ENCODE measurements at regions not wholly inside any gene's neighbourhood (a gene's known extent, or its start where the extent isn't known, plus 50 kb on each side); places are given as distances from the start of the nearest gene placed in this dataset.

- TF ChIP-seq, protein P1, sequence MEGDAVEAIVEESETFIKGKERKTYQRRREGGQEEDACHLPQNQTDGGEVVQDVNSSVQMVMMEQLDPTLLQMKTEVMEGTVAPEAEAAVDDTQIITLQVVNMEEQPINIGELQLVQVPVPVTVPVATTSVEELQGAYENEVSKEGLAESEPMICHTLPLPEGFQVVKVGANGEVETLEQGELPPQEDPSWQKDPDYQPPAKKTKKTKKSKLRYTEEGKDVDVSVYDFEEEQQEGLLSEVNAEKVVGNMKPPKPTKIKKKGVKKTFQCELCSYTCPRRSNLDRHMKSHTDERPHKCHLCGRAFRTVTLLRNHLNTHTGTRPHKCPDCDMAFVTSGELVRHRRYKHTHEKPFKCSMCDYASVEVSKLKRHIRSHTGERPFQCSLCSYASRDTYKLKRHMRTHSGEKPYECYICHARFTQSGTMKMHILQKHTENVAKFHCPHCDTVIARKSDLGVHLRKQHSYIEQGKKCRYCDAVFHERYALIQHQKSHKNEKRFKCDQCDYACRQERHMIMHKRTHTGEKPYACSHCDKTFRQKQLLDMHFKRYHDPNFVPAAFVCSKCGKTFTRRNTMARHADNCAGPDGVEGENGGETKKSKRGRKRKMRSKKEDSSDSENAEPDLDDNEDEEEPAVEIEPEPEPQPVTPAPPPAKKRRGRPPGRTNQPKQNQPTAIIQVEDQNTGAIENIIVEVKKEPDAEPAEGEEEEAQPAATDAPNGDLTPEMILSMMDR (IDR thresholded peaks at IDR 0.05; ENCODE audit: unreplicated experiment): no peak
- no TSS peak for BruUV-seq (replicated peaks)
- no peaks in the 10 kb centered on the region for H3K36me3 Mint-ChIP-seq (ENCODE audit: insufficient read depth, unreplicated experiment)
- H3K27ac Mint-ChIP-seq (ENCODE audit: unreplicated experiment): no peak overlapping the region
- intact Hi-C loops (cut with micrococcal nuclease; ENCODE audit: unreplicated experiment): no loop called here
- no peaks in the 10 kb centered on the region for H3K27me3 Mint-ChIP-seq (ENCODE audit: unreplicated experiment)
- DNase-seq: no peak
- CTCF ChIA-PET: no interaction called here
- H3K4me1 Mint-ChIP-seq (ENCODE audit: low read depth, unreplicated experiment): no peaks in the 10 kb centered on the region
- no peak overlapping the region for H3K4me3 Mint-ChIP-seq (ENCODE audit: low read depth, unreplicated experiment)
- peaks cover 5% of the 10 kb centered on the region for H3K9me3 Mint-ChIP-seq (ENCODE audit: low read depth, unreplicated experiment)
Observed at GRCh38 chr12:127209318-127209717, 1057.7 kb upstream of the TMEM132C start.

DNA sequence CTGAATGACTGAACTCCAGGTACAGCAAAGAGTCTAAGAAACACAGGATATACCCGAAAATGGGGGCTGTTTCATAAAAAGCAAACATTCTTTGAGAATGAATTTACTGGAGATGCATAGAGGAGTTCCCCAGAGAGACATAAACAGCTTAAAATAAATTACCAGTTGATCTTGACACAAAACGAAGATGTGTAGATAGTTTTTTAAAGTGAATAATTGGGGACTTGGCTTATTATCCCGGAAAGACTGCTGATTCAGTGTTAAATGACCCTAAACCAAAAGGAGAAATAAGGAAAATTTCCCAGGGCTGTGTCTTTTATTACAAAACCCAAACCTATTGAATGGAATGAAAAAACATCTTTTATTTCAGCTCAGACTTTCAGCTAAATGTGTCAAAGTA is 1052.8 kb upstream of the TMEM132C start:
- TF ChIP-seq, protein P1 (IDR thresholded peaks at IDR 0.05; ENCODE audit: unreplicated experiment): no peak
- intact Hi-C loops (cut with micrococcal nuclease; ENCODE audit: unreplicated experiment): no loop called here
- H3K4me3 Mint-ChIP-seq (ENCODE audit: low read depth, unreplicated experiment): no peak overlapping the region
- H3K9me3 Mint-ChIP-seq (ENCODE audit: low read depth, unreplicated experiment): peaks cover 7% of the 10 kb centered on the region
- CTCF ChIA-PET: no interaction called here
- no peaks in the 10 kb centered on the region for H3K36me3 Mint-ChIP-seq (ENCODE audit: insufficient read depth, unreplicated experiment)
- DNase-seq: no peak
- no peaks in the 10 kb centered on the region for H3K4me1 Mint-ChIP-seq (ENCODE audit: low read depth, unreplicated experiment)
- no TSS peak for BruUV-seq (replicated peaks)
- H3K27ac Mint-ChIP-seq (ENCODE audit: unreplicated experiment): no peak overlapping the region
- no peaks in the 10 kb centered on the region for H3K27me3 Mint-ChIP-seq (ENCODE audit: unreplicated experiment)

- Mint-ChIP-seq H3K9me3 (ENCODE audit: low read depth, unreplicated experiment) (peaks cover 15% of the 10 kb centered on the region), H3K27ac (ENCODE audit: unreplicated experiment) (no peak overlapping the region), H3K4me1 (ENCODE audit: low read depth, unreplicated experiment) (no peaks in the 10 kb centered on the region), H3K36me3 (ENCODE audit: insufficient read depth, unreplicated experiment) (no peaks in the 10 kb centered on the region), H3K4me3 (ENCODE audit: low read depth, unreplicated experiment) (no peak overlapping the region), H3K27me3 (ENCODE audit: unreplicated experiment) (no peaks in the 10 kb centered on the region)
- intact Hi-C loops (cut with micrococcal nuclease; ENCODE audit: unreplicated experiment): no loop called here
- no peak for DNase-seq
- CTCF ChIA-PET: interaction anchor here (0.9 kb wide), 1 partner anchor 502 kb away, joined by 3 read pairs; no protein-coding TSS in a partner anchor
- BruUV-seq (replicated peaks): no TSS peak
- TF ChIP-seq, protein P1 (IDR thresholded peaks at IDR 0.05; ENCODE audit: unreplicated experiment): no peak
Observed at GRCh38 chr12:127223011-127223410, 1044.0 kb upstream of the TMEM132C start.

- H3K36me3 Mint-ChIP-seq (ENCODE audit: insufficient read depth, unreplicated experiment): no peaks in the 10 kb centered on the region
- TF ChIP-seq, protein P1 (IDR thresholded peaks at IDR 0.05; ENCODE audit: unreplicated experiment): no peak
- intact Hi-C loops (cut with micrococcal nuclease; ENCODE audit: unreplicated experiment): no loop called here
- CTCF ChIA-PET: interaction anchor here (0.9 kb wide), 1 partner anchor 503 kb away, joined by 3 read pairs; no protein-coding TSS in a partner anchor
- no peak overlapping the region for H3K4me3 Mint-ChIP-seq (ENCODE audit: low read depth, unreplicated experiment)
- H3K4me1 Mint-ChIP-seq (ENCODE audit: low read depth, unreplicated experiment): no peaks in the 10 kb centered on the region
- no peak overlapping the region for H3K27ac Mint-ChIP-seq (ENCODE audit: unreplicated experiment)
- peaks cover 15% of the 10 kb centered on the region for H3K9me3 Mint-ChIP-seq (ENCODE audit: low read depth, unreplicated experiment)
- H3K27me3 Mint-ChIP-seq (ENCODE audit: unreplicated experiment): no peaks in the 10 kb centered on the region
- no TSS peak for BruUV-seq (replicated peaks)
- DNase-seq: no peak
Observed at GRCh38 chr12:127223731-127224130, 1043.2 kb upstream of the TMEM132C start.
